ENCODE measurements at regions not wholly inside any gene's neighbourhood (a gene's known extent, or its start where the extent isn't known, plus 50 kb on each side); places are given as distances from the start of the nearest gene placed in this dataset.
"Not testable (repeated sequence)": the region's sequence is repeated elsewhere in the genome, so short reads cannot be mapped to it uniquely, and the experiment has no call there.

DNA sequence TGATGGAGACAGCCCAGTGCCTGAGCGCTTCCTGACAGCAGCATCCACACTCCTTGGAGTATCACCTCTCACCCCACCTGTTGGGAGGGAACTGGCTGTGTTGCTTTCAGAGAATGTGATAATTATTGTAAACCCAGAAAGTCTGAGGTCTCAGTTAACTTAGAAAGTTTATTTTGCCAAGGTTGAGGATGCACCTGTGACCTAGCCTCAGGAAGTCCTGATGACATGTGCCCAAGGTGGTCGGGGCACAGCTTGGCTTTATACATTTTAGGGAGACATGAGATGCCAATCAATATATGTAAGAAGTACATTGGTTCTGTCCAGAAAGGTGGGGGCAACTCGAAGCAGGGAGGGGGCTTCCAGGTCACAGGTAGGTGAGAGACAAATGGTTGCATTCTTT is 153.3 kb upstream of the RFLNA start:
- TF ChIP-seq, protein P1, sequence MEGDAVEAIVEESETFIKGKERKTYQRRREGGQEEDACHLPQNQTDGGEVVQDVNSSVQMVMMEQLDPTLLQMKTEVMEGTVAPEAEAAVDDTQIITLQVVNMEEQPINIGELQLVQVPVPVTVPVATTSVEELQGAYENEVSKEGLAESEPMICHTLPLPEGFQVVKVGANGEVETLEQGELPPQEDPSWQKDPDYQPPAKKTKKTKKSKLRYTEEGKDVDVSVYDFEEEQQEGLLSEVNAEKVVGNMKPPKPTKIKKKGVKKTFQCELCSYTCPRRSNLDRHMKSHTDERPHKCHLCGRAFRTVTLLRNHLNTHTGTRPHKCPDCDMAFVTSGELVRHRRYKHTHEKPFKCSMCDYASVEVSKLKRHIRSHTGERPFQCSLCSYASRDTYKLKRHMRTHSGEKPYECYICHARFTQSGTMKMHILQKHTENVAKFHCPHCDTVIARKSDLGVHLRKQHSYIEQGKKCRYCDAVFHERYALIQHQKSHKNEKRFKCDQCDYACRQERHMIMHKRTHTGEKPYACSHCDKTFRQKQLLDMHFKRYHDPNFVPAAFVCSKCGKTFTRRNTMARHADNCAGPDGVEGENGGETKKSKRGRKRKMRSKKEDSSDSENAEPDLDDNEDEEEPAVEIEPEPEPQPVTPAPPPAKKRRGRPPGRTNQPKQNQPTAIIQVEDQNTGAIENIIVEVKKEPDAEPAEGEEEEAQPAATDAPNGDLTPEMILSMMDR (conservative IDR thresholded peaks at IDR 0.05 in 1 of 2, IDR thresholded peaks at IDR 0.05 in 1 of 2; ENCODE audit: extremely low read depth in 1 of 2, insufficient read depth in 1 of 2, low read depth in 1 of 2, low read length in 2 of 2), result not testable (repeated sequence)
- TF ChIP-seq EZH2 (IDR thresholded peaks at IDR 0.05; ENCODE audit: borderline replicate concordance, low read length), result not testable (repeated sequence)

Measured in mammary epithelial cell (primary cell).